OCI-LY1 (cell line): ENCODE measurements at regions not wholly inside any gene's neighbourhood (a gene's known extent, or its start where the extent isn't known, plus 50 kb on each side); places are given as distances from the start of the nearest gene placed in this dataset.

Source experiments
- H2AFZ ChIP-seq: fragments of 200-600 bp; sonication (generic), shearing (Covaris generic); 2 replicates; pipeline ENCODE4 v1.6.0; 2014; ENCODE audit warnings: antibody characterized with exemption, mild to moderate bottlenecking, low read length
- H3F3A ChIP-seq: fragments of 200-600 bp; sonication (generic), shearing (Covaris generic); 2 replicates; pipeline ENCODE4 v1.6.0; 2014; ENCODE audit warnings: mild to moderate bottlenecking, antibody characterized with exemption, low read length, moderate library complexity; ENCODE audit not compliant: insufficient read depth
- H3K27ac ChIP-seq: fragments of 200-600 bp; sonication (generic); 2 replicates; pipeline ENCODE4 v1.5.1; 2014; ENCODE audit warnings: low read length, mixed run types, mild to moderate bottlenecking, low read depth; ENCODE audit not compliant: poor library complexity, severe bottlenecking
- H3K27me3 ChIP-seq: fragments of 200-600 bp; sonication (generic); 2 replicates; pipeline ENCODE4 v1.6.0; 2014; ENCODE audit warnings: antibody characterized with exemption, mild to moderate bottlenecking, low read length, moderate library complexity; ENCODE audit not compliant: insufficient read depth
- H3K36me3 ChIP-seq: fragments of 200-600 bp; sonication (generic); 2 replicates; pipeline ENCODE4 v1.6.1; 2014; ENCODE audit warnings: mild to moderate bottlenecking, antibody characterized with exemption, low read length, moderate library complexity, mixed read lengths; ENCODE audit not compliant: insufficient read depth
- H3K4me1 ChIP-seq: fragments of 200-600 bp; sonication (generic); 2 replicates; pipeline ENCODE4 v1.5.1; 2014; ENCODE audit warnings: mild to moderate bottlenecking, low read length, moderate library complexity; ENCODE audit not compliant: insufficient read depth, severe bottlenecking
- H3K4me2 ChIP-seq: fragments of 200-600 bp; sonication (generic), shearing (Covaris generic); 2 replicates; pipeline ENCODE4 v1.6.1; 2014; ENCODE audit warnings: low read length
- H3K4me3 ChIP-seq: fragments of 200-600 bp; sonication (generic); 2 replicates; pipeline ENCODE4 v1.5.1; 2014; ENCODE audit warnings: low read length, low read depth, mild to moderate bottlenecking, mixed read lengths; ENCODE audit not compliant: poor library complexity, severe bottlenecking
- H3K79me2 ChIP-seq: fragments of 200-600 bp; shearing (Covaris generic); 2 replicates; pipeline ENCODE4 v1.6.1; 2016; ENCODE audit warnings: mixed run types, low read length, mixed read lengths; ENCODE audit not compliant: insufficient read depth
- H3K9ac ChIP-seq: fragments of 200-600 bp; sonication (generic), shearing (Covaris generic); 2 replicates; pipeline ENCODE4 v1.6.1; 2014; ENCODE audit warnings: mild to moderate bottlenecking, low read length, mixed read lengths
- H3K9me2 ChIP-seq: fragments of 200-600 bp; sonication (generic), shearing (Covaris generic); 2 replicates; pipeline ENCODE4 v1.6.1; 2014; ENCODE audit warnings: low read depth, mild to moderate bottlenecking, low read length, mixed read lengths
- H3K9me3 ChIP-seq: fragments of 200-600 bp; shearing (Covaris generic); 2 replicates; pipeline ENCODE4 v1.6.1; 2014; ENCODE audit warnings: low read length, mixed read lengths
- H4K20me1 ChIP-seq: fragments of 200-600 bp; sonication (generic), shearing (Covaris generic); 2 replicates; pipeline ENCODE4 v1.6.0; 2016; ENCODE audit warnings: mild to moderate bottlenecking, low read length; ENCODE audit not compliant: insufficient read depth
- CTCF ChIP-seq: fragments of 200-600 bp; sonication (generic), shearing (Covaris generic); IDR thresholded peaks from 2 replicates; pipeline ENCODE4 v1.5.1; 2017; ENCODE audit warnings: mild to moderate bottlenecking, antibody characterized with exemption, low read length, moderate library complexity, mixed read lengths
- EZH2 ChIP-seq: fragments of 200-600 bp; sonication (generic), shearing (Covaris generic); IDR thresholded peaks from 2 replicates; pipeline ENCODE4 v1.8.0; 2017; ENCODE audit warnings: borderline replicate concordance, mixed run types, mild to moderate bottlenecking, antibody characterized with exemption, low read length, moderate library complexity, mixed read lengths

DNA sequence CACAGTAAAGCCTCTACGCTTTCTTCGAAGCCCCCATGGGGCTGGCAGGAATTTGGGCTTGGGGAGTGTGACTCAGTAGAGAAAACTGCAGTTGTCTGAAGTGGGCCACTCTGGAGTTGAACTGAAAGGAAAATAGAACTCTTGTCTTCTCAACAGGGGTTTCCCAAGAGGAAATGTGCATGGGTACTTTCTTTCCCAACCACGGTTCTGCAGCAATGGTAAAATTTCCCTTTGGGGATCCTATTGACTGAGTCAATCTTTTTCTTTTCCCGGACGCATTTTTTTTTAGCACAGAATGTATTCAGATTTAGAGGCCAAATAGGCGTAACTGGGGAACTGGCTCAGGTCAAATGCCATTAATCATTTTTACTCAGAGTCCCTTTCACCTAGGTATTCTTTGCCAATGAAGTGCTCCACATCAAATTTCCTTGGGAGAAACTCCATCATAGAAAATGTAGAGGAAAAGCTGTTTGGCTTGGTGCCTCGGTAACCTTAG, 269.3 kb downstream of the STIM2 start:
- no peak overlapping the region for H3K4me2 ChIP-seq
- no peak for TF ChIP-seq CTCF
- no peaks in the 10 kb centered on the region for H3K9me2 ChIP-seq
- no peak overlapping the region for H3K4me3 ChIP-seq
- no peaks in the 10 kb centered on the region for H3K79me2 ChIP-seq
- H3F3A ChIP-seq, result no peaks in the 10 kb centered on the region
- no peaks in the 10 kb centered on the region for H4K20me1 ChIP-seq
- no peaks in the 10 kb centered on the region for H3K27me3 ChIP-seq
- H2AFZ ChIP-seq, result no peak overlapping the region
- no peak overlapping the region for H3K9ac ChIP-seq
- H3K36me3 ChIP-seq, result no peaks in the 10 kb centered on the region
- H3K4me1 ChIP-seq, result no peaks in the 10 kb centered on the region
- H3K9me3 ChIP-seq, result no peaks in the 10 kb centered on the region
- no peak overlapping the region for H3K27ac ChIP-seq

DNA sequence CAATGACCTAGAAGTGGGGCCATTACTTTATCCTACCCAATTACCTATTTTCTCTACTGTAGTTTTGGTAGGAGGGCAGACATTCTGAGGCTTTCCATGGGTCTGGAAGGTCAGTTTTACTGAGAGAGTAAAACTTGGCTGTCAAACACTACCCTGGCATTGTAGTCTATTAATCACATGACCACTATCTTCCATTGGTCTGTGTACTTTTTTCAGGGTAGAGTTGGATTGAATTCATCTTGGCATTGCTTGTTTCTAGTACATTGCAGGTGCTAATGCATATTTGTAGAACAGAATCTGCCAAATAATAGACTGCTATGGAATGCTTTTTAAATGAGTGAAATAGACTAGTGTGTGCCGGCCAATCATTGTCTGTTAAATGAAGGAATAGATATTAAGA, 271.9 kb downstream of the STIM2 start:
- Histone ChIP-seq H3K9me2 (no peaks in the 10 kb centered on the region), H3K4me1 (no peaks in the 10 kb centered on the region), H3F3A (no peaks in the 10 kb centered on the region), H3K4me3 (no peak overlapping the region), H4K20me1 (no peaks in the 10 kb centered on the region), H3K79me2 (no peaks in the 10 kb centered on the region), H3K9ac (no peak overlapping the region), H2AFZ (no peak overlapping the region), H3K4me2 (no peak overlapping the region), H3K27ac (no peak overlapping the region), H3K27me3 (no peaks in the 10 kb centered on the region), H3K9me3 (no peaks in the 10 kb centered on the region), H3K36me3 (no peaks in the 10 kb centered on the region)
- TF ChIP-seq CTCF, result no peak
- no peak for TF ChIP-seq EZH2

GRCh38 chr4:27140486-27140885, 279.8 kb downstream of the STIM2 start:
- TF ChIP-seq EZH2 (no peak), CTCF (no peak)
- H3K36me3 ChIP-seq, result no peaks in the 10 kb centered on the region
- no peaks in the 10 kb centered on the region for H3K27me3 ChIP-seq
- H3K4me1 ChIP-seq, result no peaks in the 10 kb centered on the region
- no peak overlapping the region for H2AFZ ChIP-seq
- no peak overlapping the region for H3K27ac ChIP-seq
- H3K9ac ChIP-seq, result no peak overlapping the region
- no peak overlapping the region for H3K4me3 ChIP-seq
- H3K9me2 ChIP-seq, result no peaks in the 10 kb centered on the region
- no peaks in the 10 kb centered on the region for H4K20me1 ChIP-seq
- H3K9me3 ChIP-seq, result no peaks in the 10 kb centered on the region
- H3K4me2 ChIP-seq, result no peak overlapping the region
- no peaks in the 10 kb centered on the region for H3K79me2 ChIP-seq
- H3F3A ChIP-seq, result no peaks in the 10 kb centered on the region
